GM23338 (cell line): ENCODE measurements at regions not wholly inside any gene's neighbourhood (a gene's known extent, or its start where the extent isn't known, plus 50 kb on each side); places are given as distances from the start of the nearest gene placed in this dataset.

ENCODE experiments used
- ATAC-seq: fragments of 200-7000 bp; cut with Tn5 transposase; 3 replicates; pipeline ENCODE4 v1.9.1; 2020
- DNase-seq: peaks from one replicate; pipeline ENCODE4 v3.0.0-alpha.2; 2015; ENCODE audit warnings: low spot score
- H2AFZ ChIP-seq: fragments of 200-600 bp; sonication (generic); 2 replicates; pipeline ENCODE4 v1.8.0; 2016; ENCODE audit warnings: antibody characterized with exemption, mild to moderate bottlenecking, moderate library complexity
- H3F3A ChIP-seq: fragments of 200-600 bp; sonication (generic); replicated peaks from 2 replicates; pipeline ENCODE4 v1.8.0; 2017; ENCODE audit warnings: antibody characterized with exemption, mixed run types, low read depth
- H3K27ac ChIP-seq: fragments of 200-600 bp; sonication (generic); 2 replicates; pipeline ENCODE4 v1.6.1; 2016; ENCODE audit warnings: low read depth
- H3K27me3 ChIP-seq: fragments of 200-600 bp; sonication (generic); 2 replicates; pipeline ENCODE4 v1.8.0; 2016; ENCODE audit warnings: mild to moderate bottlenecking, mixed run types, moderate library complexity; ENCODE audit not compliant: insufficient read depth
- H3K36me3 ChIP-seq: fragments of 200-600 bp; sonication (generic); 2 replicates; pipeline ENCODE4 v1.8.0; 2016; ENCODE audit warnings: mild to moderate bottlenecking; ENCODE audit not compliant: insufficient read depth
- H3K4me1 ChIP-seq: fragments of 200-600 bp; sonication (generic); 2 replicates; pipeline ENCODE4 v1.8.0; 2016; ENCODE audit warnings: mild to moderate bottlenecking, moderate library complexity; ENCODE audit not compliant: insufficient read depth
- H3K4me2 ChIP-seq: fragments of 200-600 bp; sonication (generic); 2 replicates; pipeline ENCODE4 v1.7.1; 2017; ENCODE audit warnings: mixed run types
- H3K4me3 ChIP-seq: fragments of 200-600 bp; sonication (generic); 2 replicates; pipeline ENCODE4 v1.6.1; 2016; ENCODE audit warnings: mixed run types
- H3K79me2 ChIP-seq: fragments of 200-600 bp; sonication (generic); replicated peaks from 2 replicates; pipeline ENCODE4 v1.8.0; 2017; ENCODE audit warnings: mild to moderate bottlenecking; ENCODE audit not compliant: insufficient read depth
- H3K9me2 ChIP-seq: fragments of 200-600 bp; sonication (generic); 2 replicates; pipeline ENCODE4 v1.8.0; 2017; ENCODE audit not compliant: insufficient read depth
- H4K20me1 ChIP-seq: fragments of 200-600 bp; sonication (generic); replicated peaks from 2 replicates; pipeline ENCODE4 v1.8.0; 2017; ENCODE audit warnings: mild to moderate bottlenecking; ENCODE audit not compliant: insufficient read depth
- H3K27ac Mint-ChIP-seq: 2 replicates; pipeline ENCODE4 v1.8.0; 2020; ENCODE audit warnings: inconsistent platforms, mild to moderate bottlenecking, moderate library complexity, mixed read lengths
- H3K27me3 Mint-ChIP-seq: 3 replicates; pipeline ENCODE4 v1.8.0; 2022; ENCODE audit warnings: low read depth, mild to moderate bottlenecking, moderate library complexity, mixed read lengths, inconsistent platforms; ENCODE audit not compliant: insufficient read depth, poor library complexity
- H3K36me3 Mint-ChIP-seq: 3 replicates; pipeline ENCODE4 v1.8.0; 2021; ENCODE audit warnings: low read depth, mild to moderate bottlenecking, inconsistent platforms, moderate library complexity, mixed read lengths
- H3K4me1 Mint-ChIP-seq: 3 replicates; pipeline ENCODE4 v1.8.0; 2020; ENCODE audit warnings: mild to moderate bottlenecking, inconsistent platforms, mixed read lengths
- H3K4me3 Mint-ChIP-seq: 3 replicates; pipeline ENCODE4 v1.8.0; 2021; ENCODE audit warnings: moderate library complexity, mild to moderate bottlenecking, inconsistent platforms, mixed read lengths
- H3K9me3 Mint-ChIP-seq: 3 replicates; pipeline ENCODE4 v1.8.0; 2020; ENCODE audit warnings: moderate library complexity, mild to moderate bottlenecking, inconsistent platforms, mixed read lengths
- CREB1 ChIP-seq: fragments of 250-450 bp; sonication (Bioruptor Pico); IDR thresholded peaks from 2 replicates; pipeline ENCODE4 v1.5.0; 2020; ENCODE audit warnings: low read depth, mild to moderate bottlenecking, moderate library complexity
- EZH2 ChIP-seq: fragments of 200-600 bp; sonication (generic); IDR thresholded peaks from one replicate; pipeline ENCODE4 v1.8.0; 2017; ENCODE audit warnings: antibody characterized with exemption, mild to moderate bottlenecking, low read depth; ENCODE audit not compliant: unreplicated experiment
- EZH2phosphoT487 ChIP-seq: fragments of 200-600 bp; sonication (generic); IDR thresholded peaks from one replicate; pipeline ENCODE4 v1.8.1; 2018; ENCODE audit warnings: antibody characterized with exemption; ENCODE audit not compliant: unreplicated experiment
- JUNB ChIP-seq: IDR thresholded peaks from one replicate; pipeline ENCODE4 v1.6.1; 2016; ENCODE audit warnings: antibody characterized with exemption; ENCODE audit not compliant: unreplicated experiment
- NANOG ChIP-seq: IDR thresholded peaks from 2 replicates; pipeline ENCODE4 v1.6.1; 2016; ENCODE audit warnings: antibody characterized with exemption, borderline replicate concordance
- POLR2AphosphoS5 ChIP-seq: IDR thresholded peaks from 2 replicates; pipeline ENCODE4 v1.6.1; 2016; ENCODE audit warnings: antibody characterized with exemption, low read depth
- STAT1 ChIP-seq: IDR thresholded peaks from one replicate; pipeline ENCODE4 v1.6.1; 2016; ENCODE audit warnings: antibody characterized with exemption; ENCODE audit not compliant: unreplicated experiment
- ZNF114 ChIP-seq: fragments of 250-450 bp; sonication (Bioruptor Pico); IDR thresholded peaks from 2 replicates; pipeline ENCODE4 v1.5.0; 2020; ENCODE audit warnings: mild to moderate bottlenecking, moderate library complexity
- ZNF331 ChIP-seq: fragments of 250-450 bp; sonication (Bioruptor Pico); IDR thresholded peaks from 2 replicates; pipeline ENCODE4 v1.5.0; 2020; ENCODE audit warnings: low read depth, mild to moderate bottlenecking, moderate library complexity
- TF ChIP-seq, protein P1 (sequence below): IDR thresholded peaks from one replicate; pipeline ENCODE4 v1.6.1; 2018; ENCODE audit warnings: antibody characterized with exemption; ENCODE audit not compliant: unreplicated experiment
- TF ChIP-seq, protein P2 (sequence below): fragments of 250-450 bp; sonication (Bioruptor Pico); IDR thresholded peaks from 2 replicates; pipeline ENCODE4 v1.5.0; 2020; ENCODE audit warnings: mild to moderate bottlenecking, moderate library complexity
- TF ChIP-seq, protein P3 (sequence below), 2 experiments: fragments of 200-600 bp in 1 of 2; sonication (generic) in 1 of 2; conservative IDR thresholded peaks; 2 replicates each; pipeline versions ENCODE4 v1.5.1 to v1.6.1; 2016 to 2017; ENCODE audit warnings: antibody characterized with exemption in 2 of 2, low read depth in 2 of 2, mild to moderate bottlenecking in 2 of 2, moderate library complexity in 1 of 2
- TF ChIP-seq, protein P4 (sequence below): IDR thresholded peaks from 2 replicates; pipeline ENCODE4 v1.6.1; 2016; ENCODE audit warnings: antibody characterized with exemption

DNA sequence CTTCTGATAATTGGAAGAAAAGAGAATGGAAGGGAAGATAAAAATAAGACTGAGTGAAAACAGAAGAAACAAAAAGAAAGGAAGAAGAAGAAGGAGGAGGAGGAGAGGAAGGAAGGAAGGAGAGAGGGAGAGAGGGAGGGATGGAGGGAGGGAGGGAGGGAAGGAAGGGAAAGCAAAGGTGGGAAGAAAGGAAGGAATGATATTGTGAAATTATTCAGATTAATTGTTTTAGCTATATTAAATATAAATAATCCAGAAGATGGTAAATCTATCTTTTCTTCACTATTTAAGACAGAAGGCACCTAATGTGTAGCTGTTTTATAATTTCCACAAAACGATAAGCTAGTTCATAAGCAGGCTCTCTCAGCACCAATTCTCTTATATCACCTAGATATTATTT is 191.3 kb upstream of the LRRC7 start:
- Mint-ChIP-seq H3K4me3 (no peak overlapping the region), H3K27me3 (no peaks in the 10 kb centered on the region), H3K36me3 (no peaks in the 10 kb centered on the region), H3K9me3 (peaks cover 3% of the 10 kb centered on the region; the same call in 2 of the 3 replicates), H3K27ac (no peak overlapping the region), H3K4me1 (no peaks in the 10 kb centered on the region)
- ATAC-seq (no peak), DNase-seq (no peak)
- no peaks in the 10 kb centered on the region for H3K9me2 ChIP-seq
- H3K4me2 ChIP-seq, result no peak overlapping the region
- no peak overlapping the region for H3K4me3 ChIP-seq
- no peaks in the 10 kb centered on the region for H3K27me3 ChIP-seq
- H3F3A ChIP-seq, result no peaks in the 10 kb centered on the region
- no peaks in the 10 kb centered on the region for H3K36me3 ChIP-seq
- H3K79me2 ChIP-seq, result no peaks in the 10 kb centered on the region
- H4K20me1 ChIP-seq, result no peaks in the 10 kb centered on the region
- no peak overlapping the region for H2AFZ ChIP-seq
- no peaks in the 10 kb centered on the region for H3K4me1 ChIP-seq
- no peak overlapping the region for H3K27ac ChIP-seq
- TF ChIP-seq CREB1, result no peak
- TF ChIP-seq, protein P1, sequence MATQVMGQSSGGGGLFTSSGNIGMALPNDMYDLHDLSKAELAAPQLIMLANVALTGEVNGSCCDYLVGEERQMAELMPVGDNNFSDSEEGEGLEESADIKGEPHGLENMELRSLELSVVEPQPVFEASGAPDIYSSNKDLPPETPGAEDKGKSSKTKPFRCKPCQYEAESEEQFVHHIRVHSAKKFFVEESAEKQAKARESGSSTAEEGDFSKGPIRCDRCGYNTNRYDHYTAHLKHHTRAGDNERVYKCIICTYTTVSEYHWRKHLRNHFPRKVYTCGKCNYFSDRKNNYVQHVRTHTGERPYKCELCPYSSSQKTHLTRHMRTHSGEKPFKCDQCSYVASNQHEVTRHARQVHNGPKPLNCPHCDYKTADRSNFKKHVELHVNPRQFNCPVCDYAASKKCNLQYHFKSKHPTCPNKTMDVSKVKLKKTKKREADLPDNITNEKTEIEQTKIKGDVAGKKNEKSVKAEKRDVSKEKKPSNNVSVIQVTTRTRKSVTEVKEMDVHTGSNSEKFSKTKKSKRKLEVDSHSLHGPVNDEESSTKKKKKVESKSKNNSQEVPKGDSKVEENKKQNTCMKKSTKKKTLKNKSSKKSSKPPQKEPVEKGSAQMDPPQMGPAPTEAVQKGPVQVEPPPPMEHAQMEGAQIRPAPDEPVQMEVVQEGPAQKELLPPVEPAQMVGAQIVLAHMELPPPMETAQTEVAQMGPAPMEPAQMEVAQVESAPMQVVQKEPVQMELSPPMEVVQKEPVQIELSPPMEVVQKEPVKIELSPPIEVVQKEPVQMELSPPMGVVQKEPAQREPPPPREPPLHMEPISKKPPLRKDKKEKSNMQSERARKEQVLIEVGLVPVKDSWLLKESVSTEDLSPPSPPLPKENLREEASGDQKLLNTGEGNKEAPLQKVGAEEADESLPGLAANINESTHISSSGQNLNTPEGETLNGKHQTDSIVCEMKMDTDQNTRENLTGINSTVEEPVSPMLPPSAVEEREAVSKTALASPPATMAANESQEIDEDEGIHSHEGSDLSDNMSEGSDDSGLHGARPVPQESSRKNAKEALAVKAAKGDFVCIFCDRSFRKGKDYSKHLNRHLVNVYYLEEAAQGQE, result no peak
- TF ChIP-seq EZH2phosphoT487, result no peak
- TF ChIP-seq POLR2AphosphoS5, result no peak
- TF ChIP-seq ZNF331, result no peak
- TF ChIP-seq, protein P2, sequence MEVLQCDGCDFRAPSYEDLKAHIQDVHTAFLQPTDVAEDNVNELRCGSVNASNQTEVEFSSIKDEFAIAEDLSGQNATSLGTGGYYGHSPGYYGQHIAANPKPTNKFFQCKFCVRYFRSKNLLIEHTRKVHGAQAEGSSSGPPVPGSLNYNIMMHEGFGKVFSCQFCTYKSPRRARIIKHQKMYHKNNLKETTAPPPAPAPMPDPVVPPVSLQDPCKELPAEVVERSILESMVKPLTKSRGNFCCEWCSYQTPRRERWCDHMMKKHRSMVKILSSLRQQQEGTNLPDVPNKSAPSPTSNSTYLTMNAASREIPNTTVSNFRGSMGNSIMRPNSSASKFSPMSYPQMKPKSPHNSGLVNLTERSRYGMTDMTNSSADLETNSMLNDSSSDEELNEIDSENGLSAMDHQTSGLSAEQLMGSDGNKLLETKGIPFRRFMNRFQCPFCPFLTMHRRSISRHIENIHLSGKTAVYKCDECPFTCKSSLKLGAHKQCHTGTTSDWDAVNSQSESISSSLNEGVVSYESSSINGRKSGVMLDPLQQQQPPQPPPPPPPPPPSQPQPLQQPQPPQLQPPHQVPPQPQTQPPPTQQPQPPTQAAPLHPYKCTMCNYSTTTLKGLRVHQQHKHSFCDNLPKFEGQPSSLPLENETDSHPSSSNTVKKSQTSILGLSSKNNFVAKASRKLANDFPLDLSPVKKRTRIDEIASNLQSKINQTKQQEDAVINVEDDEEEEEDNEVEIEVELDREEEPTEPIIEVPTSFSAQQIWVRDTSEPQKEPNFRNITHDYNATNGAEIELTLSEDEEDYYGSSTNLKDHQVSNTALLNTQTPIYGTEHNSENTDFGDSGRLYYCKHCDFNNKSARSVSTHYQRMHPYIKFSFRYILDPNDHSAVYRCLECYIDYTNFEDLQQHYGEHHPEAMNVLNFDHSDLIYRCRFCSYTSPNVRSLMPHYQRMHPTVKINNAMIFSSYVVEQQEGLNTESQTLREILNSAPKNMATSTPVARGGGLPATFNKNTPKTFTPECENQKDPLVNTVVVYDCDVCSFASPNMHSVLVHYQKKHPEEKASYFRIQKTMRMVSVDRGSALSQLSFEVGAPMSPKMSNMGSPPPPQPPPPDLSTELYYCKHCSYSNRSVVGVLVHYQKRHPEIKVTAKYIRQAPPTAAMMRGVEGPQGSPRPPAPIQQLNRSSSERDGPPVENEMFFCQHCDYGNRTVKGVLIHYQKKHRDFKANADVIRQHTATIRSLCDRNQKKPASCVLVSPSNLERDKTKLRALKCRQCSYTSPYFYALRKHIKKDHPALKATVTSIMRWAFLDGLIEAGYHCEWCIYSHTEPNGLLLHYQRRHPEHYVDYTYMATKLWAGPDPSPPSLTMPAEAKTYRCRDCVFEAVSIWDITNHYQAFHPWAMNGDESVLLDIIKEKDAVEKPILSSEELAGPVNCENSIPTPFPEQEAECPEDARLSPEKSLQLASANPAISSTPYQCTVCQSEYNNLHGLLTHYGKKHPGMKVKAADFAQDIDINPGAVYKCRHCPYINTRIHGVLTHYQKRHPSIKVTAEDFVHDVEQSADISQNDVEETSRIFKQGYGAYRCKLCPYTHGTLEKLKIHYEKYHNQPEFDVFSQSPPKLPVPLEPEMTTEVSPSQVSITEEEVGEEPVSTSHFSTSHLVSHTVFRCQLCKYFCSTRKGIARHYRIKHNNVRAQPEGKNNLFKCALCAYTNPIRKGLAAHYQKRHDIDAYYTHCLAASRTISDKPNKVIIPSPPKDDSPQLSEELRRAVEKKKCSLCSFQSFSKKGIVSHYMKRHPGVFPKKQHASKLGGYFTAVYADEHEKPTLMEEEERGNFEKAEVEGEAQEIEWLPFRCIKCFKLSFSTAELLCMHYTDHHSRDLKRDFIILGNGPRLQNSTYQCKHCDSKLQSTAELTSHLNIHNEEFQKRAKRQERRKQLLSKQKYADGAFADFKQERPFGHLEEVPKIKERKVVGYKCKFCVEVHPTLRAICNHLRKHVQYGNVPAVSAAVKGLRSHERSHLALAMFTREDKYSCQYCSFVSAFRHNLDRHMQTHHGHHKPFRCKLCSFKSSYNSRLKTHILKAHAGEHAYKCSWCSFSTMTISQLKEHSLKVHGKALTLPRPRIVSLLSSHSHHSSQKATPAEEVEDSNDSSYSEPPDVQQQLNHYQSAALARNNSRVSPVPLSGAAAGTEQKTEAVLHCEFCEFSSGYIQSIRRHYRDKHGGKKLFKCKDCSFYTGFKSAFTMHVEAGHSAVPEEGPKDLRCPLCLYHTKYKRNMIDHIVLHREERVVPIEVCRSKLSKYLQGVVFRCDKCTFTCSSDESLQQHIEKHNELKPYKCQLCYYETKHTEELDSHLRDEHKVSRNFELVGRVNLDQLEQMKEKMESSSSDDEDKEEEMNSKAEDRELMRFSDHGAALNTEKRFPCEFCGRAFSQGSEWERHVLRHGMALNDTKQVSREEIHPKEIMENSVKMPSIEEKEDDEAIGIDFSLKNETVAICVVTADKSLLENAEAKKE (CRISPR knock-in tag), result no peak
- TF ChIP-seq, protein P3, sequence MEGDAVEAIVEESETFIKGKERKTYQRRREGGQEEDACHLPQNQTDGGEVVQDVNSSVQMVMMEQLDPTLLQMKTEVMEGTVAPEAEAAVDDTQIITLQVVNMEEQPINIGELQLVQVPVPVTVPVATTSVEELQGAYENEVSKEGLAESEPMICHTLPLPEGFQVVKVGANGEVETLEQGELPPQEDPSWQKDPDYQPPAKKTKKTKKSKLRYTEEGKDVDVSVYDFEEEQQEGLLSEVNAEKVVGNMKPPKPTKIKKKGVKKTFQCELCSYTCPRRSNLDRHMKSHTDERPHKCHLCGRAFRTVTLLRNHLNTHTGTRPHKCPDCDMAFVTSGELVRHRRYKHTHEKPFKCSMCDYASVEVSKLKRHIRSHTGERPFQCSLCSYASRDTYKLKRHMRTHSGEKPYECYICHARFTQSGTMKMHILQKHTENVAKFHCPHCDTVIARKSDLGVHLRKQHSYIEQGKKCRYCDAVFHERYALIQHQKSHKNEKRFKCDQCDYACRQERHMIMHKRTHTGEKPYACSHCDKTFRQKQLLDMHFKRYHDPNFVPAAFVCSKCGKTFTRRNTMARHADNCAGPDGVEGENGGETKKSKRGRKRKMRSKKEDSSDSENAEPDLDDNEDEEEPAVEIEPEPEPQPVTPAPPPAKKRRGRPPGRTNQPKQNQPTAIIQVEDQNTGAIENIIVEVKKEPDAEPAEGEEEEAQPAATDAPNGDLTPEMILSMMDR (conservative IDR thresholded peaks at IDR 0.05; ENCODE audit: low read depth in 2 of 2), result no peak
- no peak for TF ChIP-seq EZH2
- TF ChIP-seq, protein P4, sequence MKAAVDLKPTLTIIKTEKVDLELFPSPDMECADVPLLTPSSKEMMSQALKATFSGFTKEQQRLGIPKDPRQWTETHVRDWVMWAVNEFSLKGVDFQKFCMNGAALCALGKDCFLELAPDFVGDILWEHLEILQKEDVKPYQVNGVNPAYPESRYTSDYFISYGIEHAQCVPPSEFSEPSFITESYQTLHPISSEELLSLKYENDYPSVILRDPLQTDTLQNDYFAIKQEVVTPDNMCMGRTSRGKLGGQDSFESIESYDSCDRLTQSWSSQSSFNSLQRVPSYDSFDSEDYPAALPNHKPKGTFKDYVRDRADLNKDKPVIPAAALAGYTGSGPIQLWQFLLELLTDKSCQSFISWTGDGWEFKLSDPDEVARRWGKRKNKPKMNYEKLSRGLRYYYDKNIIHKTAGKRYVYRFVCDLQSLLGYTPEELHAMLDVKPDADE, result no peak
- no peak for TF ChIP-seq NANOG
- no peak for TF ChIP-seq JUNB
- no peak for TF ChIP-seq ZNF114 (CRISPR knock-in tag)
- TF ChIP-seq STAT1, result no peak
